Endothelial cell (in vitro differentiated cells): ENCODE measurements at regions not wholly inside any gene's neighbourhood (a gene's known extent, or its start where the extent isn't known, plus 50 kb on each side); places are given as distances from the start of the nearest gene placed in this dataset.

Source experiments
- DNase-seq: peaks from one replicate; pipeline ENCODE4 v3.0.0; 2021; ENCODE audit warnings: low spot score
- H3K27ac Mint-ChIP-seq: one replicate; pipeline ENCODE4 v1.8.0; 2021; ENCODE audit warnings: mixed read lengths, inconsistent platforms; ENCODE audit not compliant: unreplicated experiment
- H3K27me3 Mint-ChIP-seq: one replicate; pipeline ENCODE4 v1.8.0; 2021; ENCODE audit warnings: mild to moderate bottlenecking, moderate library complexity, mixed read lengths, inconsistent platforms; ENCODE audit not compliant: unreplicated experiment
- H3K36me3 Mint-ChIP-seq: one replicate; pipeline ENCODE4 v1.8.0; 2021; ENCODE audit warnings: mild to moderate bottlenecking, low read depth, mixed read lengths, inconsistent platforms; ENCODE audit not compliant: unreplicated experiment
- H3K4me1 Mint-ChIP-seq: one replicate; pipeline ENCODE4 v1.8.0; 2021; ENCODE audit warnings: mild to moderate bottlenecking, mixed read lengths, inconsistent platforms; ENCODE audit not compliant: unreplicated experiment
- H3K4me3 Mint-ChIP-seq: one replicate; pipeline ENCODE4 v1.8.0; 2021; ENCODE audit warnings: mild to moderate bottlenecking, mixed read lengths, inconsistent platforms; ENCODE audit not compliant: unreplicated experiment
- H3K9me3 Mint-ChIP-seq: one replicate; pipeline ENCODE4 v1.8.0; 2021; ENCODE audit warnings: mixed read lengths, inconsistent platforms; ENCODE audit not compliant: unreplicated experiment
- CTCF ChIP-seq: fragments of 200-600 bp; sonication (generic); IDR thresholded peaks from one replicate; pipeline ENCODE4 v1.5.0; 2021; ENCODE audit warnings: antibody characterized with exemption; ENCODE audit not compliant: unreplicated experiment

GRCh38 chr4:12324965-12325364, 896.3 kb upstream of the HS3ST1 start:
- Mint-ChIP-seq H3K27ac (no peak overlapping the region), H3K4me1 (no peaks in the 10 kb centered on the region), H3K36me3 (no peaks in the 10 kb centered on the region), H3K9me3 (no peaks in the 10 kb centered on the region), H3K27me3 (no peaks in the 10 kb centered on the region), H3K4me3 (no peak overlapping the region)
- DNase-seq, result no peak
- no peak for TF ChIP-seq CTCF

GRCh38 chr4:12319765-12320164, 891.1 kb upstream of the HS3ST1 start:
- H3K36me3 Mint-ChIP-seq, result no peaks in the 10 kb centered on the region
- H3K9me3 Mint-ChIP-seq, result no peaks in the 10 kb centered on the region
- TF ChIP-seq CTCF, result no peak
- H3K4me3 Mint-ChIP-seq, result no peak overlapping the region
- no peak overlapping the region for H3K27ac Mint-ChIP-seq
- no peak for DNase-seq
- H3K4me1 Mint-ChIP-seq, result no peaks in the 10 kb centered on the region
- no peaks in the 10 kb centered on the region for H3K27me3 Mint-ChIP-seq

GRCh38 chr4:12304905-12305304, 876.2 kb upstream of the HS3ST1 start:
- Mint-ChIP-seq H3K36me3 (no peaks in the 10 kb centered on the region), H3K4me1 (no peaks in the 10 kb centered on the region), H3K9me3 (no peaks in the 10 kb centered on the region), H3K27me3 (no peaks in the 10 kb centered on the region), H3K4me3 (no peak overlapping the region), H3K27ac (no peak overlapping the region)
- no peak for TF ChIP-seq CTCF
- DNase-seq, result no peak

GRCh38 chr4:12296366-12296765, 867.7 kb upstream of the HS3ST1 start:
- no peaks in the 10 kb centered on the region for H3K36me3 Mint-ChIP-seq
- no peak for TF ChIP-seq CTCF
- H3K27me3 Mint-ChIP-seq, result no peaks in the 10 kb centered on the region
- H3K4me1 Mint-ChIP-seq, result no peaks in the 10 kb centered on the region
- no peak overlapping the region for H3K4me3 Mint-ChIP-seq
- no peak overlapping the region for H3K27ac Mint-ChIP-seq
- H3K9me3 Mint-ChIP-seq, result no peaks in the 10 kb centered on the region
- no peak for DNase-seq

DNA sequence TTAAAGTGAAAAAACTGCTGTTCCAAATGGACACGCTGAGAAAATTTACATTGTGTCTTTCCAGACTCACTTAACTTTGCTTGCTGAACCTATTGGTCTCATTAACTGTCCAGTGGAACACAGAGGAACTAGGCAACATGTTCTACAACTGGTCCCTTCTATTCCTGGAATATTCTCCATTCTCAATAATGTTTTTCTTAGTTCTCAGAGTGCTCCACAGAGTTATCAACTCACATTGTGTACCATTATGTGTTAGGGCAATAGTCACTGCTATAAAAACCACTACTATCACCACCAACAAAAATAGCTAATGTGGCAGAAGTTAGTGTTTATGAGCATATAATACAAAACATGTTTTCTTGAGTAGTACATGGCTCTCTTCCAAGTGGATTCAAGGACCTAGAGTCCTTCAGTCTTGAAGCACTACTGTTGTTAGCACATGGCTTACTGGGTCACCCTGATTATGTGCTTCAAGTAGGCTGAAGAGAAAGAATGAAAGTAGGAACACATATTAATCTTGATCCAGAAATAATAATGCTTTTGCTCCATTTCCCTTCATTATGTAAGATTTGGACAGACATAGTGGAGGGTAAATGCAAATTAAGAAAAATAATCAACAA, 865.3 kb upstream of the HS3ST1 start:
- no peak for DNase-seq
- no peak for TF ChIP-seq CTCF

More for the DNA sequence above, 865.3 kb upstream of the HS3ST1 start:
- Mint-ChIP-seq H3K27me3 (no peaks in the 10 kb centered on the region), H3K4me1 (no peaks in the 10 kb centered on the region), H3K4me3 (no peak overlapping the region), H3K27ac (no peak overlapping the region), H3K9me3 (no peaks in the 10 kb centered on the region), H3K36me3 (no peaks in the 10 kb centered on the region)
